Heart left ventricle (tissue), 16 donors: ENCODE measurements at regions not wholly inside any gene's neighbourhood (a gene's known extent, or its start where the extent isn't known, plus 50 kb on each side); places are given as distances from the start of the nearest gene placed in this dataset.
A peak's percentile ranks its signal among the peaks of the same experiment; 100 is the strongest.

Experiments
- ATAC-seq, 4 donors: fragments of 200-7000 bp; cut with Tn5 transposase; one replicate each; pipeline ENCODE4 v1.9.1; 2020 to 2022; ENCODE audit warnings: moderate library complexity in 4 of 4, mild to moderate bottlenecking in 3 of 4, moderate number of reproducible peaks in 1 of 4
- DNase-seq, 5 donors: peaks; one replicate each; pipeline ENCODE4 v3.0.0-alpha.2; 2020
- H3K27ac ChIP-seq, 12 donors: fragments of 200-600 bp; sonication (generic) in 4 of 12; one replicate each; pipeline versions ENCODE4 v1.5.0 to v1.8.0; 2016 to 2022; ENCODE audit warnings: mild to moderate bottlenecking in 2 of 12
- H3K27me3 ChIP-seq, 9 donors: fragments of 200-600 bp; sonication (generic) in 2 of 9; one replicate each; pipeline versions ENCODE4 v1.5.1 to v1.8.0; 2016 to 2022; ENCODE audit warnings: mild to moderate bottlenecking in 3 of 9
- H3K36me3 ChIP-seq, 9 donors: fragments of 200-600 bp; sonication (generic) in 2 of 9; one replicate each; pipeline versions ENCODE4 v1.5.0 to v1.8.0; 2018 to 2022; ENCODE audit warnings: mild to moderate bottlenecking in 2 of 9
- H3K4me1 ChIP-seq, 12 donors: fragments of 200-600 bp; sonication (generic) in 4 of 12; one replicate each; pipeline versions ENCODE4 v1.5.0 to v1.8.0; 2016 to 2022; ENCODE audit warnings: mild to moderate bottlenecking in 3 of 12
- H3K4me3 ChIP-seq, 12 donors: fragments of 200-600 bp; sonication (generic) in 4 of 12; one replicate each; pipeline versions ENCODE4 v1.5.0 to v1.8.0; 2017 to 2022; ENCODE audit warnings: mild to moderate bottlenecking in 9 of 12, moderate library complexity in 4 of 12
- H3K9me3 ChIP-seq, 12 donors: fragments of 200-600 bp; sonication (generic) in 4 of 12; one replicate each; pipeline versions ENCODE4 v1.5.0 to v1.8.0; 2016 to 2022; ENCODE audit warnings: mild to moderate bottlenecking in 1 of 12
- CTCF ChIP-seq, 12 donors: fragments of 200-600 bp; sonication (generic) in 4 of 12; IDR thresholded peaks; one replicate each; pipeline versions ENCODE4 v1.5.0 to v1.8.0; 2018 to 2022; ENCODE audit warnings: antibody characterized with exemption in 12 of 12, mild to moderate bottlenecking in 5 of 12
- POLR2A ChIP-seq, 2 donors: fragments of 450-650 bp; IDR thresholded peaks; one replicate each; pipeline ENCODE4 v1.6.1; 2017; ENCODE audit warnings: antibody characterized with exemption in 2 of 2, mild to moderate bottlenecking in 2 of 2, moderate library complexity in 2 of 2
- WGBS, 4 donors: extraction: QIAGEN DNeasy Blood & Tissue Kit in 2 of 4; methylation state at CpG; one replicate each; pipeline versions ENCODE4 v1.1.5 to v1.1.7; 2013 to 2018; 5-methylcytosine and 5-hydroxymethylcytosine counted together
- intact Hi-C, 10 donors: fragments of 100-400 bp; cut with DNase I; formaldehyde crosslinking; loops; one replicate each; pipeline versions ENCODE4 v1.11.1 to v1.14.2; 2022
- donor health status: ischemic (EF 13 %, LVEDD 7.1; RV severe dilation, severe dysfunction).
- donor health status: healthy with polysubstance abuse.
- donor health status: DM: no; HTN: yes; CAD: no.
- donor health status: DM: no; HTN: no; CAD: no.
- donor health status: ischemic (EF 25% LVEDD 6.9; RV normal size, moderate dysfunction).
- donor health status: ischemic (EF 25% LVEDD 5.7; RV mildly dilated, moderate dysfunction).
- donor health status: healthy.
- donor health status: DM: yes; HTN: yes; CAD: no.
- donor health status: ischemic (EF 35%, LVEDD 5.7; RV mildly dilated, moderate dysfunction).
- donor health status: nonischemic (EF 11% LVEDD 7.7; RV severe dilation, severe dysfunction).
- donor health status: DM: yes; HTN: yes; CAD: no.
- donor health status: PGD.
- donor health status: ischemic (EF 29% LVEDD 5.4; RV normal size, mild dysfunction).
- donor health status: nonischemic (EF 23%, LVEDD 6.1; RV moderate dilation, normal function).

GRCh38 chr7:25798344-25798743 lies 353.7 kb upstream of the NFE2L3 start:
- intact Hi-C loops = no loop called here
- Histone ChIP-seq H3K4me1 (peaks cover 0 to 8% (median 0%) of the 10 kb centered on the region in 12 donors), H3K4me3 (no peak overlapping the region), H3K9me3 (no peaks in the 10 kb centered on the region), H3K27ac (no peak overlapping the region), H3K27me3 (no peaks in the 10 kb centered on the region), H3K36me3 (no peaks in the 10 kb centered on the region)
- DNase-seq = no peak
- ATAC-seq = no peak
- 85 to 100% (median 94%) methylated on average over 1 of the region's 1 CpG for WGBS, 4 donors
- TF ChIP-seq CTCF (IDR thresholded peaks at IDR 0.05) (no peak), POLR2A (IDR thresholded peaks at IDR 0.05) (no peak)

- intact Hi-C loops = no loop called here
Observed at GRCh38 chr7:25801214-25801613, 350.8 kb upstream of the NFE2L3 start.

GRCh38 chr7:25802057-25802456 lies 349.9 kb upstream of the NFE2L3 start:
- Histone ChIP-seq H3K36me3 (no peaks in the 10 kb centered on the region), H3K9me3 (no peaks in the 10 kb centered on the region), H3K27me3 (no peaks in the 10 kb centered on the region), H3K27ac (peak overlapping the region in 2 of 12 donors; percentile 8 to 16), H3K4me3 (no peak overlapping the region), H3K4me1 (no peaks in the 10 kb centered on the region)
- intact Hi-C loops = no loop called here
- ATAC-seq = no peak
- DNase-seq = no peak
- TF ChIP-seq CTCF (IDR thresholded peaks at IDR 0.05) = no peak
- no peak for TF ChIP-seq POLR2A (IDR thresholded peaks at IDR 0.05)
- 79 to 84% (median 81%) methylated on average over 3 of the region's 3 CpGs for WGBS, 4 donors

More at GRCh38 chr7:25801214-25801613, 350.8 kb upstream of the NFE2L3 start:
- Histone ChIP-seq H3K27ac (no peak overlapping the region), H3K27me3 (no peaks in the 10 kb centered on the region), H3K4me3 (no peak overlapping the region), H3K36me3 (no peaks in the 10 kb centered on the region), H3K9me3 (no peaks in the 10 kb centered on the region), H3K4me1 (no peaks in the 10 kb centered on the region)
- 87 to 94% (median 92%) methylated on average over 3 of the region's 3 CpGs for WGBS, 4 donors
- TF ChIP-seq CTCF (IDR thresholded peaks at IDR 0.05) = no peak
- no peak for TF ChIP-seq POLR2A (IDR thresholded peaks at IDR 0.05)
- ATAC-seq (no peak), DNase-seq (no peak)

- TF ChIP-seq CTCF (IDR thresholded peaks at IDR 0.05) (no peak), POLR2A (IDR thresholded peaks at IDR 0.05) (no peak)
- Histone ChIP-seq H3K27ac (peak overlapping the region in 3 of 12 donors; percentile 7 to 16 (median 8)), H3K4me3 (no peak overlapping the region), H3K9me3 (no peaks in the 10 kb centered on the region), H3K4me1 (no peaks in the 10 kb centered on the region), H3K27me3 (no peaks in the 10 kb centered on the region), H3K36me3 (no peaks in the 10 kb centered on the region)
- no peak for DNase-seq
- intact Hi-C loops = no loop called here
- ATAC-seq = no peak
Observed at GRCh38 chr7:25802473-25802872, 349.5 kb upstream of the NFE2L3 start.
